ENCODE measurements at regions not wholly inside any gene's neighbourhood (a gene's known extent, or its start where the extent isn't known, plus 50 kb on each side); places are given as distances from the start of the nearest gene placed in this dataset.

DNA sequence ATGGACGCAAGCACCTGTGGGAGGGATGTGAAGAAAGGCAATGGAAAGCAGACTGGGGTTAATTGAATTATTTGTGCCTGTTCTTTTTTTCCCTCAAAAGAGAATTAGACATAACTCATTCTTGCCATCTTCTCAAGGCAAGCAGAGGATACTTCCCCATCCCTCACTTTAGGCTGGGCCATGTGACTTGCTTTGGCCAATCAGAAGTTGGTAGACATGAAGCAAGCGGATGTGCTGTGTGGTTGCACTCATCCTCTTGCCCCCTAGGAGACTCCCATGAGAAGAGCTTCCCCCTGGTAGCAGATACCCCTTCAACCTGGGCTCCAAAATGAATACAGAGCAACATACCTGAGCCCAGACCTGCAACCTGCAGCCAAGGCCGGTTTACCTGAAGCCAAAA is 124.4 kb upstream of the ZC3H12C start:
- TF ChIP-seq, protein P1, sequence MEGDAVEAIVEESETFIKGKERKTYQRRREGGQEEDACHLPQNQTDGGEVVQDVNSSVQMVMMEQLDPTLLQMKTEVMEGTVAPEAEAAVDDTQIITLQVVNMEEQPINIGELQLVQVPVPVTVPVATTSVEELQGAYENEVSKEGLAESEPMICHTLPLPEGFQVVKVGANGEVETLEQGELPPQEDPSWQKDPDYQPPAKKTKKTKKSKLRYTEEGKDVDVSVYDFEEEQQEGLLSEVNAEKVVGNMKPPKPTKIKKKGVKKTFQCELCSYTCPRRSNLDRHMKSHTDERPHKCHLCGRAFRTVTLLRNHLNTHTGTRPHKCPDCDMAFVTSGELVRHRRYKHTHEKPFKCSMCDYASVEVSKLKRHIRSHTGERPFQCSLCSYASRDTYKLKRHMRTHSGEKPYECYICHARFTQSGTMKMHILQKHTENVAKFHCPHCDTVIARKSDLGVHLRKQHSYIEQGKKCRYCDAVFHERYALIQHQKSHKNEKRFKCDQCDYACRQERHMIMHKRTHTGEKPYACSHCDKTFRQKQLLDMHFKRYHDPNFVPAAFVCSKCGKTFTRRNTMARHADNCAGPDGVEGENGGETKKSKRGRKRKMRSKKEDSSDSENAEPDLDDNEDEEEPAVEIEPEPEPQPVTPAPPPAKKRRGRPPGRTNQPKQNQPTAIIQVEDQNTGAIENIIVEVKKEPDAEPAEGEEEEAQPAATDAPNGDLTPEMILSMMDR (IDR thresholded peaks at IDR 0.05) = no peak
- TF ChIP-seq EP300 (IDR thresholded peaks at IDR 0.05) (no peak), POLR2A (IDR thresholded peaks at IDR 0.05) (no peak)
